BLaER1 treated with 17β-estradiol and CSF1 and Interleukin-3, amounts not matched to agents 10 nM and 100 nM (cell line): ENCODE measurements at regions not wholly inside any gene's neighbourhood (a gene's known extent, or its start where the extent isn't known, plus 50 kb on each side); places are given as distances from the start of the nearest gene placed in this dataset.

ENCODE experiments used
- H3K27ac ChIP-seq, 11 experiments: shearing (Covaris generic); formaldehyde crosslinking; 2 replicates each; pipeline ENCODE4 v1.8.1; 2022
- H3K27me3 ChIP-seq, 11 experiments: shearing (Covaris generic); formaldehyde crosslinking; 2 replicates each; pipeline ENCODE4 v1.8.1; 2022
- H3K36me3 ChIP-seq, 11 experiments: shearing (Covaris generic); formaldehyde crosslinking; 2 replicates each; pipeline ENCODE4 v1.8.1; 2022
- H3K4me1 ChIP-seq, 10 experiments: shearing (Covaris generic); formaldehyde crosslinking; 2 replicates each; pipeline ENCODE4 v1.8.1; 2022
- H3K4me2 ChIP-seq, 11 experiments: shearing (Covaris generic); formaldehyde crosslinking; 2 replicates each; pipeline ENCODE4 v1.8.1; 2022
- H3K4me3 ChIP-seq, 10 experiments: shearing (Covaris generic); formaldehyde crosslinking; 2 replicates each; pipeline ENCODE4 v1.8.1; 2022
- H3K9ac ChIP-seq, 11 experiments: shearing (Covaris generic); formaldehyde crosslinking; 2 replicates each; pipeline ENCODE4 v1.8.1; 2022
- H3K9me3 ChIP-seq, 11 experiments: shearing (Covaris generic); formaldehyde crosslinking; replicated peaks in 1 of 11; 2 replicates each; pipeline ENCODE4 v1.8.1; 2022
- H4K20me1 ChIP-seq, 11 experiments: shearing (Covaris generic); formaldehyde crosslinking; 2 replicates each; pipeline ENCODE4 v1.8.1; 2022
- Cebpa-rat ChIP-seq, 11 experiments: shearing (Covaris generic); IDR thresholded peaks; 2 replicates each; pipeline ENCODE4 v1.8.1; 2022

- TF ChIP-seq Cebpa-rat (IDR thresholded peaks at IDR 0.05), result no peak
- Histone ChIP-seq H3K4me2 (no peak overlapping the region), H3K4me3 (no peak overlapping the region), H3K4me1 (peaks cover 0 to 10% (median 5%) of the 10 kb centered on the region in 10 experiments; a peak in 10 of 20 replicates), H3K27me3 (no peaks in the 10 kb centered on the region), H4K20me1 (no peaks in the 10 kb centered on the region), H3K9me3 (no peaks in the 10 kb centered on the region), H3K36me3 (no peaks in the 10 kb centered on the region), H3K9ac (no peak overlapping the region), H3K27ac (no peak overlapping the region)
Observed at GRCh38 chr9:14532456-14533115, 160.6 kb downstream of the ZDHHC21 start.

GRCh38 chr9:14531341-14532269, 161.6 kb downstream of the ZDHHC21 start:
- Histone ChIP-seq H3K4me1 (peaks cover 0 to 8% (median 0%) of the 10 kb centered on the region in 10 experiments; a peak in 2 of 20 replicates), H3K4me2 (no peak overlapping the region)

GRCh38 chr9:14530841-14531240, 162.4 kb downstream of the ZDHHC21 start:
- Histone ChIP-seq H3K4me1 (peaks cover 0 to 8% (median 0%) of the 10 kb centered on the region in 10 experiments; a peak in 2 of 20 replicates), H3K4me3 (no peak overlapping the region), H3K36me3 (no peaks in the 10 kb centered on the region), H3K27ac (no peak overlapping the region), H3K9me3 (no peaks in the 10 kb centered on the region), H4K20me1 (no peaks in the 10 kb centered on the region), H3K9ac (no peak overlapping the region), H3K27me3 (no peaks in the 10 kb centered on the region), H3K4me2 (no peak overlapping the region)
- TF ChIP-seq Cebpa-rat (IDR thresholded peaks at IDR 0.05), result no peak

More at GRCh38 chr9:14531341-14532269, 161.6 kb downstream of the ZDHHC21 start:
- Histone ChIP-seq H3K27me3 (no peaks in the 10 kb centered on the region), H3K9me3 (no peaks in the 10 kb centered on the region), H3K9ac (no peak overlapping the region), H3K4me3 (no peak overlapping the region), H4K20me1 (no peaks in the 10 kb centered on the region), H3K27ac (no peak overlapping the region), H3K36me3 (no peaks in the 10 kb centered on the region)
- no peak for TF ChIP-seq Cebpa-rat (IDR thresholded peaks at IDR 0.05)

- H3K27ac ChIP-seq, result no peak overlapping the region
- no peak overlapping the region for H3K4me2 ChIP-seq
- H3K9ac ChIP-seq, result no peak overlapping the region
- no peaks in the 10 kb centered on the region for H3K27me3 ChIP-seq
- no peak for TF ChIP-seq Cebpa-rat (IDR thresholded peaks at IDR 0.05)
- no peaks in the 10 kb centered on the region for H4K20me1 ChIP-seq
- no peak overlapping the region for H3K4me3 ChIP-seq
- peaks cover 0 to 4% (median 0%) of the 10 kb centered on the region in 10 experiments; a peak in 2 of 20 replicates for H3K4me1 ChIP-seq
- no peaks in the 10 kb centered on the region for H3K36me3 ChIP-seq
- no peaks in the 10 kb centered on the region for H3K9me3 ChIP-seq
Observed at GRCh38 chr9:14530366-14530765, 162.9 kb downstream of the ZDHHC21 start.

GRCh38 chr9:14529629-14530028, 163.6 kb downstream of the ZDHHC21 start:
- Histone ChIP-seq H4K20me1 (no peaks in the 10 kb centered on the region), H3K4me2 (no peak overlapping the region), H3K27ac (no peak overlapping the region), H3K9me3 (no peaks in the 10 kb centered on the region), H3K4me3 (no peak overlapping the region), H3K36me3 (no peaks in the 10 kb centered on the region), H3K9ac (no peak overlapping the region), H3K27me3 (no peaks in the 10 kb centered on the region), H3K4me1 (no peaks in the 10 kb centered on the region)
- peak in 2 of 11 experiments; percentile 66 to 83; a peak in 5 of 22 replicates for TF ChIP-seq Cebpa-rat (IDR thresholded peaks at IDR 0.05)

- Histone ChIP-seq H3K27me3 (no peaks in the 10 kb centered on the region), H3K9ac (no peak overlapping the region), H3K27ac (no peak overlapping the region), H3K4me2 (no peak overlapping the region), H3K4me3 (no peak overlapping the region), H3K36me3 (no peaks in the 10 kb centered on the region), H3K4me1 (no peaks in the 10 kb centered on the region), H3K9me3 (no peaks in the 10 kb centered on the region), H4K20me1 (no peaks in the 10 kb centered on the region)
- TF ChIP-seq Cebpa-rat (IDR thresholded peaks at IDR 0.05), result no peak
Observed at GRCh38 chr9:14529054-14529453, 164.2 kb downstream of the ZDHHC21 start.

- H3K9me3 ChIP-seq, result no peaks in the 10 kb centered on the region
- no peak overlapping the region for H3K4me2 ChIP-seq
- no peak for TF ChIP-seq Cebpa-rat (IDR thresholded peaks at IDR 0.05)
- no peaks in the 10 kb centered on the region for H3K36me3 ChIP-seq
- H3K27me3 ChIP-seq, result no peaks in the 10 kb centered on the region
- no peaks in the 10 kb centered on the region for H4K20me1 ChIP-seq
- H3K9ac ChIP-seq, result no peak overlapping the region
- H3K27ac ChIP-seq, result no peak overlapping the region
- H3K4me1 ChIP-seq, result no peaks in the 10 kb centered on the region
- no peak overlapping the region for H3K4me3 ChIP-seq
Observed at GRCh38 chr9:14526504-14526903, 166.7 kb downstream of the ZDHHC21 start.

- H3K4me2 ChIP-seq, result no peak overlapping the region
- no peaks in the 10 kb centered on the region for H3K27me3 ChIP-seq
- no peak overlapping the region for H3K27ac ChIP-seq
- H3K9me3 ChIP-seq, result no peaks in the 10 kb centered on the region
- no peak for TF ChIP-seq Cebpa-rat (IDR thresholded peaks at IDR 0.05)
- H3K9ac ChIP-seq, result no peak overlapping the region
- no peak overlapping the region for H3K4me3 ChIP-seq
- H4K20me1 ChIP-seq, result no peaks in the 10 kb centered on the region
- H3K36me3 ChIP-seq, result no peaks in the 10 kb centered on the region
- H3K4me1 ChIP-seq, result no peaks in the 10 kb centered on the region
Observed at GRCh38 chr9:14525856-14526255, 167.4 kb downstream of the ZDHHC21 start.

GRCh38 chr9:14524873-14525515, 168.2 kb downstream of the ZDHHC21 start:
- no peak for TF ChIP-seq Cebpa-rat (IDR thresholded peaks at IDR 0.05)
- Histone ChIP-seq H3K4me3 (no peak overlapping the region), H3K27ac (no peak overlapping the region), H3K9me3 (no peaks in the 10 kb centered on the region), H3K27me3 (no peaks in the 10 kb centered on the region), H3K9ac (no peak overlapping the region), H3K4me1 (no peaks in the 10 kb centered on the region), H4K20me1 (no peaks in the 10 kb centered on the region), H3K36me3 (no peaks in the 10 kb centered on the region), H3K4me2 (no peak overlapping the region)
